ENCODE measurements at regions not wholly inside any gene's neighbourhood (a gene's known extent, or its start where the extent isn't known, plus 50 kb on each side); places are given as distances from the start of the nearest gene placed in this dataset.

DNA sequence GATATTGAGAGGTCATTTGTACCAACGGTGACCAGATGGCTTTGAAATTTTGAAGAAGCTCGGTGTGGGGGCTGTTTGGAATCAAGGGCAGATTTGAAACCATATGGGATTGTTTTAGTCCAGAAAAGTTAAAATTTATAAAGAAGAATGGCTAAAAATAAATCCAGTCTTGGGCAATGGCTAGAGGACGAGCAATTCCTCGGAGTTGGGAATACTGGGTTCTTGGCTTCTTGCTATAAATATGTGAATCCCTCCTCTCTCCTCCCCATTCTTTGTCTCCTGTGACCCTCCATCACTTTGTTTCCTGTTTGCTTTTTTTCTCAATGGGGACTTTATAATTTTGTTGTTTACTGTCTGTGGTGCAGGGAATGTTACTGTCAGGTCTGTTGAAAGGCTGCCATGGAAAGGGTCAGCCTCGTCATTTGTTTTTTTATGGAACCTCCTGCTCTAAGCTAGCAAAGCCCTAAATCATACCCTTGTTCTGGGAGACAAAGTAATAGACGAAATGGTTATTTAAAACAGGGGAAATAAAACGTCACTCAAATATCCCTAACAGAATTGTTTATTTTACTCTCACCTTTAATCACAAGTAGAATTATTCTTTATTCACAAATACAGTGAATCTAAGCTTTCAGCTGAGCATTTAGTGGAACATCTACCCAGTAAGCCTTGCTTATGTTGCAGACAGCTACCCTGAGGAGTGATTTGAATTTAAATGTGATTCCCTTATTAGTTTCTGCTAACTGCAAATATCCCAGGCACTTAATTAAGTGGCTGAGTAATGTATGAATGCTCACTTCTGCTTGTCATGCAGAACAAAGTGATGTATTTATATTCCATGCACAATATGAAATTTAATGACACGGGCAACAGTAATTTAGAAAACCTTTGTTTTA, 273.1 kb upstream of the NOVA1 start:
- TF ChIP-seq, protein P1, sequence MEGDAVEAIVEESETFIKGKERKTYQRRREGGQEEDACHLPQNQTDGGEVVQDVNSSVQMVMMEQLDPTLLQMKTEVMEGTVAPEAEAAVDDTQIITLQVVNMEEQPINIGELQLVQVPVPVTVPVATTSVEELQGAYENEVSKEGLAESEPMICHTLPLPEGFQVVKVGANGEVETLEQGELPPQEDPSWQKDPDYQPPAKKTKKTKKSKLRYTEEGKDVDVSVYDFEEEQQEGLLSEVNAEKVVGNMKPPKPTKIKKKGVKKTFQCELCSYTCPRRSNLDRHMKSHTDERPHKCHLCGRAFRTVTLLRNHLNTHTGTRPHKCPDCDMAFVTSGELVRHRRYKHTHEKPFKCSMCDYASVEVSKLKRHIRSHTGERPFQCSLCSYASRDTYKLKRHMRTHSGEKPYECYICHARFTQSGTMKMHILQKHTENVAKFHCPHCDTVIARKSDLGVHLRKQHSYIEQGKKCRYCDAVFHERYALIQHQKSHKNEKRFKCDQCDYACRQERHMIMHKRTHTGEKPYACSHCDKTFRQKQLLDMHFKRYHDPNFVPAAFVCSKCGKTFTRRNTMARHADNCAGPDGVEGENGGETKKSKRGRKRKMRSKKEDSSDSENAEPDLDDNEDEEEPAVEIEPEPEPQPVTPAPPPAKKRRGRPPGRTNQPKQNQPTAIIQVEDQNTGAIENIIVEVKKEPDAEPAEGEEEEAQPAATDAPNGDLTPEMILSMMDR (IDR thresholded peaks at IDR 0.05) = no peak
- H3K4me3 Mint-ChIP-seq (ENCODE audit: unreplicated experiment) = no peak overlapping the region
- no peaks in the 10 kb centered on the region for H3K4me1 Mint-ChIP-seq (ENCODE audit: unreplicated experiment)
- no peaks in the 10 kb centered on the region for H3K9me3 Mint-ChIP-seq (ENCODE audit: unreplicated experiment)
- no peak overlapping the region for H3K27ac Mint-ChIP-seq (ENCODE audit: unreplicated experiment)
- H3K36me3 Mint-ChIP-seq (ENCODE audit: unreplicated experiment) = no peaks in the 10 kb centered on the region
- no peak for DNase-seq (ENCODE audit: extremely low spot score, unreplicated experiment)
- no peaks in the 10 kb centered on the region for H3K27me3 Mint-ChIP-seq (ENCODE audit: unreplicated experiment)

DNA sequence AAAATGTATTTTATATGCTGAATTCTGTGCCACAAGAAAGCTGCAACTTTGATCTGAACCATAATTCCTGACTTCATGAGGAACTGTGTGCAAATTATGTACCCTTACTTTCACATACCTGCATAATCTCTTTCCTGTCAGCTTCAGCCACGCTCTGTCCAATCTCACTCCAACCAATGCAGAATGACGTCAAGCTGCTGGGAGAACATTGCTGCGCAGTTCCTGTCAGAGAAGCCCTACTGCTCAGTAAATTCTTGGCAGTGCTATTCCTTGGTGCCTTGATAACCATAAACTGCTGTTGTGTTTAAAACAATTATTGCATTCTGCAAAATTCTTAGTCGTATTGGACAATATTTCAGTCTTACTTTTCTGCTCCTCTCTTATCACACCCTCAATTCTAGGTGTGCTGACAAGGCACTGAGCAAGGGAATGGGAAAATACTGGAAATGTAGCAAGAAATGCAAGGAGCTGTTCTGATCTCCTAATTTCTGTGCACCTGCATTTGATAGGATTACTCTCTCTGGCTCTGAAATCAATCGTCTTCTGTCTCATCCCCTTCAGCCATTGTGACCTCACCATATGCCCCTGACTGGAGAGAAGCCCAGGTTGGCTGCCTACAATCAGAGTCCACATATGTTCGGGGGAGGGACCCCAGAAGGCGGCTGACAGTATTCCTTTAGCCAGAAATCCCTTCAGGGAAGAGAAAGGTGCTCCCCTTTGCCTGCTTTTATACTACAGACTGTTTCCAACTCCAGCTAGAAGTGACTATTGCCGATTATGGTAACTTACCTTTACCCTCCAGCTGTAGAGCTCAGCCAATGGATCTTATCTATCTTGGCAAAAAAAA, 274.9 kb upstream of the NOVA1 start:
- Mint-ChIP-seq H3K36me3 (ENCODE audit: unreplicated experiment) (no peaks in the 10 kb centered on the region), H3K27me3 (ENCODE audit: unreplicated experiment) (no peaks in the 10 kb centered on the region), H3K4me3 (ENCODE audit: unreplicated experiment) (no peak overlapping the region), H3K27ac (ENCODE audit: unreplicated experiment) (no peak overlapping the region), H3K9me3 (ENCODE audit: unreplicated experiment) (no peaks in the 10 kb centered on the region), H3K4me1 (ENCODE audit: unreplicated experiment) (no peaks in the 10 kb centered on the region)
- no peak for DNase-seq (ENCODE audit: extremely low spot score, unreplicated experiment)
- TF ChIP-seq, protein P1 (IDR thresholded peaks at IDR 0.05) = no peak

DNA sequence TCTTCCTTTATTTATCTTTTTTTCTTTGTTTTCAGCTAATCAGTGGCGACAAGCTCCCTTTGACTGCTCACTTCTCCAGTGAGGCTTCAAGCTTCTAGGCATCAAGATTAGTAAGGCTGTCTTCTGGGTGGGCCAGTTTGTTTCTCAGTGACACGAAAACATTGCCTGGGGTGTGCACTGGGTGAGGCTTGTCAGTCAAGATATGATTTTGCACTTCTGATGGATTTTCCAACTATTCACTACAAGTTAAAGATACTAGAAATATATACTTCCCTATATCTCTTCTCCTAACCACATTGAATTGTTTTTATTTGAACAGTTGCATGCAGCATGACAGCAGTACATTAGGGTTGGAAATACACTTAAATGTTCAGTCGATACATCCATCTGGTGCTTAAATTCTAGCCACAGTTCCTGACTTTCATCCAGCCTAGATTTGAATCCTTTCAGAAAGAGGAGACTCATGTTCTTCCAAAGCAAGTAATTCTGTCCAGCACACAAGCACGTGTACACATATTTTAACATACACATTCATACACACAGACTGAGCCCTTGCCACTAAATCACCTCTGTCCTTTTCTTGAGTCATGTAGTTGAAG, 275.6 kb upstream of the NOVA1 start:
- H3K9me3 Mint-ChIP-seq (ENCODE audit: unreplicated experiment) = no peaks in the 10 kb centered on the region
- no peak overlapping the region for H3K27ac Mint-ChIP-seq (ENCODE audit: unreplicated experiment)
- no peaks in the 10 kb centered on the region for H3K36me3 Mint-ChIP-seq (ENCODE audit: unreplicated experiment)
- TF ChIP-seq, protein P1 (IDR thresholded peaks at IDR 0.05) = no peak
- H3K4me1 Mint-ChIP-seq (ENCODE audit: unreplicated experiment) = no peaks in the 10 kb centered on the region
- no peak overlapping the region for H3K4me3 Mint-ChIP-seq (ENCODE audit: unreplicated experiment)
- no peak for DNase-seq (ENCODE audit: extremely low spot score, unreplicated experiment)
- no peaks in the 10 kb centered on the region for H3K27me3 Mint-ChIP-seq (ENCODE audit: unreplicated experiment)

- Mint-ChIP-seq H3K27me3 (ENCODE audit: unreplicated experiment) (no peaks in the 10 kb centered on the region), H3K27ac (ENCODE audit: unreplicated experiment) (no peak overlapping the region), H3K4me1 (ENCODE audit: unreplicated experiment) (no peaks in the 10 kb centered on the region), H3K4me3 (ENCODE audit: unreplicated experiment) (no peak overlapping the region), H3K36me3 (ENCODE audit: unreplicated experiment) (no peaks in the 10 kb centered on the region), H3K9me3 (ENCODE audit: unreplicated experiment) (peaks cover 17% of the 10 kb centered on the region)
- TF ChIP-seq, protein P1 (IDR thresholded peaks at IDR 0.05) = no peak
- no peak for DNase-seq (ENCODE audit: extremely low spot score, unreplicated experiment)
Observed at GRCh38 chr14:26887847-26888246, 290.0 kb upstream of the NOVA1 start.

Data from osteocyte (in vitro differentiated cells).